NCI-H526 treated with DMSO at 0.1 percent for 48 hours (cell line): ENCODE measurements at regions not wholly inside any gene's neighbourhood (a gene's known extent, or its start where the extent isn't known, plus 50 kb on each side); places are given as distances from the start of the nearest gene placed in this dataset.

Experiments used
- DNase-seq: peaks from one replicate; lab custom pipeline; 2025; lab: John Stamatoyannopoulos, UW

- DNase-seq: no peak
These were observed 239.8 kb downstream of the TBX18 start for GRCh38 chr6:84524636-84525035.

DNA sequence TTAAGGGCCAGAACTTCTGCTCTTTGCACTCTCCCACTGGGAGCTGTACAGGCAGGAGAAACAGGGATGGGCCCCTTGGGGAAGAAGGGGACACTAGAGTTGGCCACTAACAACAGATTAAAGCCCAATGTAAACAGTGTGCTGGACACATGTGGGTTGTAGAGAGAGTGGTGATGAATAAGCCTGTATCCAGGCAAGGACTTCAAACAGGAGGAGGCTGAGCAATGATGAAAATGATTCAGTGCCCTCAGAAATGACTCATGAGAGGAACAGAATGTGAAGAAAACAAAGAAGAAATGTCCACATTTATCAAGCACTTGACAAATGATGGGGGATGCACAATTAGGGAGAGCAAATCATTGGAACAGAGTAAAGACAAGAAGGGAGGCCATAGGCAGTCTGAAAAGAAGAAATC lies 242.3 kb downstream of the TBX18 start:
- no peak for DNase-seq

- DNase-seq: no peak
These were observed 242.9 kb downstream of the TBX18 start for GRCh38 chr6:84521511-84521910.

- no peak for DNase-seq
These were observed 246.5 kb downstream of the TBX18 start for GRCh38 chr6:84517741-84518530.

GRCh38 chr6:84516154-84516553 lies 248.2 kb downstream of the TBX18 start:
- no peak for DNase-seq

DNA sequence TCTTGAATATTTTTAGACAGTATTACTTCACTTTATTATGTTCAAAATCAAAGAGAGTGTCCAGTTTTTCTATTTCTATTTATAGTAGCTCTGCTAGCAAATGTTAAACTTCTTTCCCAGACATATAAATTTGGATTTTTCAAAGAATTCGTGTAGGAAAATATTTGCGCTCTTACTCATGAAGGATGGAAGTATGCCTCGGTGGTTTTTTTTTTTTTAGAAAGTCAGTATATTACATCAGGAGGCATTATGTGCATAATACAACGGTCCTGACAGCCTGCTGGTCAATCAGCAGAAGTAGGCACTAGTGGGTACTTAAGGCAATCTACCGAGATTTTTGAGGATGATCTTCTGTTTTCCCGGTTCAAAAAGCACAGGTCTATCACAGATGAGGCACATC lies 249.3 kb downstream of the TBX18 start:
- DNase-seq: no peak

DNA sequence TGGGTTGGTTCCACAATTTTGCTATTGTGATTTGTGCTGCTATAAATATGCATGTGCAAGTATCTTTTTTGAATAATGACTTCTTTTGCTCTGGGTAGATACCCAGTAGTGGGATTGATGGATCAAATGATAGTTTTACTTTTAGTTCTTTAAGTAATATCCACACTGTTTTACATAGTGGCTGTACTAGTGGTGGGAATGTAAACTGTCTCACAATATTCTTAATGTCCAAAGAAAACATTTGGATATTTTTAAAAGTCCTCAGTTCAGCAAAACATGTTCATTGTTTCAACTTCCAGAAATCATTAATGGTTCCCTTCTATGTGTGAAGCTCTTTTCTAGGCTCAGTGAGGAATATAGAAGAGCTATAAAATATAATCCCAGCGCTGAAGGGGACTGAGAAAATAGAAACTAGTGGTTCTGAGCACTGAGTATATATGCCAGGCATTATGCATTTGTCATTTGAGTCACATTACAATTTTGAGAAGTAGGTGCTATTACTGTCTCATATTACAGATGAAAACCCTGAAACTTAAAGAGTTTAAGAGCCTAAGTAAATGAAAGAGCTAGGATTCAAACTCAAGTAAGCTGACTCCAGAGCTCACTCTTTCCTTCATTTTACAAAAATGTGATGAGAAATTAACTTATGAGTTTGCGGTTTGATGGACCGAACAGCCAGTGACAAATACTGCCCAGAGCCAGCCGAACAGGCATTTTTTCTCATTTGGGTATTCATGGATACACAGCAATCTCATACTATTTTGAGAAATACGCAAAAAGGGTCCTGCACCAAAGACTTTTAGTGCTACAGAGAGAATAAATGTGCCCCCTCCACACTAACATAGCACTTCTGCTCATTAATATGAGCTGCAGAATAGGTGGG lies 250.1 kb downstream of the TBX18 start:
- DNase-seq: no peak

- DNase-seq: no peak
These were observed 252.0 kb downstream of the TBX18 start for GRCh38 chr6:84512391-84512790.

- DNase-seq: no peak
These were observed 252.5 kb downstream of the TBX18 start for GRCh38 chr6:84511929-84512328.

DNA sequence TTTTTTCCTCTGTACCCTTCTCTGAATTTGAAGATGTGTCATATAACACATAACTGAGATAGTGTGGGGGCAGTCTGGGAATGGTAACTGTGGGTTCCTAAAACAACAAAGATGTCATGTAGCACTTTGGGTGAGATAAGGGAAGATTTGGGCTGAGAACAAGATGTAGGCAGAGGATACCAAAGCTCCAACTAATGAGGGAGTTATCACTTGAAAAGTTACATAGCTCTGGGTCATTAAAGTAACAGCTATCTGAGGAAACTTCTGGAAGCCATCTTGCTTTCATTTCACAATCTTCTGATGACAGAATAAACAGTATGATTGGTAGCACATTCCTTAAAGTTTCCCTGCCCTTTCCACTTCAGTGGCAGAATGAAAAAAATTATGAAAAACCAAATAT lies 255.4 kb downstream of the TBX18 start:
- no peak for DNase-seq

GRCh38 chr6:84508334-84508733 lies 256.1 kb downstream of the TBX18 start:
- no peak for DNase-seq

GRCh38 chr6:84504025-84504424 lies 260.4 kb downstream of the TBX18 start:
- DNase-seq: no peak

GRCh38 chr6:84501315-84501714 lies 263.1 kb downstream of the TBX18 start:
- DNase-seq: no peak

GRCh38 chr6:84500726-84501125 lies 263.7 kb downstream of the TBX18 start:
- DNase-seq: no peak

- DNase-seq: no peak
These were observed 265.5 kb downstream of the TBX18 start for GRCh38 chr6:84498905-84499304.

DNA sequence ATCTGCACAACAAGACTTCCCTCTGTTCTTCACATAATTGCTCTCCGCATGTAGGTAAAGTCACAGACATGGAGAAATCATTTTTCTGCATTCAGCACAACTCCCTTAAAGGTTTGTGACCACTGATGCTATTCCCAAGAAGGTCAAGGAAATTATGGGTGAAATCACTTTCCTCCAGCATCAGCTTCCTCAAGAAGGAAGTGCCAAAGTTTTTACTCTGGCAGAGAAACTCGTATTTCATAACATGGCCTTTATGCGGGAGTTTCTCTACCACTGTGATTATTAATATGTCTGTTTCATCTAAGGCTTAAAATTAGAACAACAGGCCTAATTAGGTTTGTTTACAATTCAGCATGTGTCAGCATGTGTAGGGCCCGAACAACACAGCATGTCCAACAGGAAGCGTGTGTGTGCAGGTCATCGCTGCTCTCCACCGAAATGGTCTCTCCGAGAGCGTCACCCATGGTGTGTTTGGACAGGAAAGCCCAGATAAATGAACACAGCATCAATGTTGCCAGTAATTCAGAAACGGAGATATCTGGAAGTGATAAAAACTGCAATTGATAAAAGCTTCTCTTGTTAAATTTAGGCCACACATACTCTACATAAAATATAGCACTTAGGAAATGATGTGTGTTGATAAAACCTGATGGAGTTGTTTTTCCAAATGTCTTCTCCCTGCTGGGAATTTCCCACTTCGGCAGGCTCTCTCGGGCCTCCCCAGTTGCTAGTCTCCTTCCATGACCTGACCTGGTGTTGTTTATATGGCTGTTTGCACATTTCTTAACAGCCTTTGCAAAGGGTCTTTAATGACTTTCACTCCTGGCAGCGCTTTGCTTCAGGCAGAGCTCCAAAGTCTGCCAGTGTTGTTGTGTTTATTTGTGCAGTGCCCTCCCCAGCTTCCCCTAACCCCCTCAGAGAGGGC lies 265.1 kb upstream of the CEP162 start:
- no peak for DNase-seq

- no peak for DNase-seq
These were observed 262.2 kb upstream of the CEP162 start for GRCh38 chr6:84489598-84489997.

DNA sequence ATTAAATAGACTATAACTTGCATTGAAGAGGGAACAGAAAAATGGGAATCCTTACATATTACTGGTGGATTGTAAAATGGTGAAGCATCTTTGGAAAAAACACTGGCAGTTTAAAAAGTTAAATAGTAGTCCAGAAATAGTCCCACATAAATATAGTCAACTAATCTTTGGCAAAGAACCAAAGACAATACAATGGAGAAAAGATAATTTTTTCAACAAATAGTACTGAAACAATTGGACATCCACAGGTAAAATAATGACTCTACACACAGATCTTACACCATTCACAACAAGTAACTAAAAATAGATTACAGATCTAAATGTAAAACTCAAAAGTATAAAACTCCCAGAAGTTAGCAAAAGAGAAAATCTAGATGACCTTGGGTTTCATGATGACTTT lies 259.1 kb upstream of the CEP162 start:
- no peak for DNase-seq

- no peak for DNase-seq
These were observed 241.7 kb upstream of the CEP162 start for GRCh38 chr6:84469144-84469543.

- no peak for DNase-seq
These were observed 239.9 kb upstream of the CEP162 start for GRCh38 chr6:84467296-84467695.

DNA sequence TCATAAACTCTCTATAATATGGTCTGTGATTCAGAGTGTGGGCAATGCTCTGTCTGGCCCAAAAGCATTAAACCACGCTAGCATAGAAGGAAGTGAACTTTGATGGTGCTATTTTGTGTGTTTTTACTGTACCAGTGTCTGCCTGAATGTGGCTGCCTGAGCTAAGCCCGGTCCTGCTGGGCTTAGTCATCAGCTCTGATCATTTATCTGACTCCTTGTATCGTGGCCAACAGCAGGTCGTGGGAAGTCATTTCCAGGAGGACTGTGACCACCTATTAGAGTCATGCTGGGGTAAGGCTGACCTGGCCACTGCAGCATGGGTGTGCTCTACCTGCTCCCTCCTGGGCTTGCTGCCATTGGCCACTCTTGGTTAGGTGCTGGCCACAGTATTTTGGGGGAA lies 239.1 kb upstream of the CEP162 start:
- no peak for DNase-seq

- no peak for DNase-seq
These were observed 237.0 kb upstream of the CEP162 start for GRCh38 chr6:84464471-84464870.
